Left lung (tissue), 4 donors: ENCODE measurements at regions not wholly inside any gene's neighbourhood (a gene's known extent, or its start where the extent isn't known, plus 50 kb on each side); places are given as distances from the start of the nearest gene placed in this dataset.

Experiments
- ATAC-seq: fragments of 200-7000 bp; cut with Tn5 transposase; one replicate; pipeline ENCODE4 v1.9.1; 2020; ENCODE audit warnings: moderate library complexity
- DNase-seq, 4 donors: peaks; one replicate each; pipeline ENCODE4 v3.0.0-alpha.2; 2013 to 2020
- H3K27ac ChIP-seq, 2 donors: fragments of 200-600 bp; sonication (generic) in 1 of 2; one replicate each; pipeline versions ENCODE4 v1.5.0 to v1.8.0; 2020 to 2021
- H3K27me3 ChIP-seq, 2 donors: fragments of 200-600 bp; sonication (generic) in 1 of 2; one replicate each; pipeline versions ENCODE4 v1.5.0 to v1.8.0; 2020 to 2021
- H3K36me3 ChIP-seq, 2 donors: fragments of 200-600 bp; sonication (generic) in 1 of 2; one replicate each; pipeline versions ENCODE4 v1.5.0 to v1.8.0; 2020 to 2021
- H3K4me1 ChIP-seq, 2 donors: fragments of 200-600 bp; one replicate each; pipeline ENCODE4 v1.8.0; 2021
- H3K4me3 ChIP-seq, 2 donors: fragments of 200-600 bp; sonication (generic) in 1 of 2; one replicate each; pipeline versions ENCODE4 v1.5.0 to v1.8.0; 2020 to 2021; ENCODE audit warnings: mild to moderate bottlenecking in 1 of 2
- H3K9me3 ChIP-seq, 2 donors: fragments of 200-600 bp; sonication (generic) in 1 of 2; one replicate each; pipeline versions ENCODE4 v1.5.0 to v1.8.0; 2020 to 2021
- intact Hi-C, 2 donors: fragments of 100-400 bp; cut with DNase I; formaldehyde crosslinking; loops; one replicate each; pipeline versions ENCODE4 v1.11.2 to v1.14.2; 2022
- TF ChIP-seq, protein P1 (sequence below), 2 donors: fragments of 200-600 bp; sonication (generic) in 1 of 2; IDR thresholded peaks; one replicate each; pipeline versions ENCODE4 v1.5.0 to v1.8.0; 2021; ENCODE audit warnings: antibody characterized with exemption in 2 of 2
- donor health status: DM: no; HTN: yes; CAD: no.
- donor health status: DM: no; HTN: no; CAD: no.

DNA sequence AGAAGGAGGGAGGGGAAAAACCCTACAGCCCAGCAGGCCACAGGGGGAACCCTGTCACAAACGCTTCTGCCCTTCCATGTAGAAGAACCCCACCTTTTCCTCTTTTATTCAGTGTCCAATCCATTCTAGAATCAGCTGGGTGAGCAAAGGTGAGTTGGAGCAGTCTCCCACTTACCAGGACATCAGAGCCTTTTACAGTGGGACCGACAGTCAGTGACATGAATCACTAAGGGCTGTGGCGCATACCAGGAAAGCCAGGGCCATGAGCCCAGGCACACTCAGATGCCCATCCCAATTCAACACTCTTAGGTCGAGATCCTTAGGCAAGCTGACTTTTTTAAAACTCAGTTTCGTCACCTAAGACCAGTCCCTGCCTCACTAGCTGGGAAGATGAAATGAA, 146.1 kb downstream of the AQP9 start:
- H3K4me1 ChIP-seq = no peaks in the 10 kb centered on the region
- H3K27me3 ChIP-seq = no peaks in the 10 kb centered on the region
- ATAC-seq = peak; percentile 78
- H3K36me3 ChIP-seq = no peaks in the 10 kb centered on the region
- TF ChIP-seq, protein P1, sequence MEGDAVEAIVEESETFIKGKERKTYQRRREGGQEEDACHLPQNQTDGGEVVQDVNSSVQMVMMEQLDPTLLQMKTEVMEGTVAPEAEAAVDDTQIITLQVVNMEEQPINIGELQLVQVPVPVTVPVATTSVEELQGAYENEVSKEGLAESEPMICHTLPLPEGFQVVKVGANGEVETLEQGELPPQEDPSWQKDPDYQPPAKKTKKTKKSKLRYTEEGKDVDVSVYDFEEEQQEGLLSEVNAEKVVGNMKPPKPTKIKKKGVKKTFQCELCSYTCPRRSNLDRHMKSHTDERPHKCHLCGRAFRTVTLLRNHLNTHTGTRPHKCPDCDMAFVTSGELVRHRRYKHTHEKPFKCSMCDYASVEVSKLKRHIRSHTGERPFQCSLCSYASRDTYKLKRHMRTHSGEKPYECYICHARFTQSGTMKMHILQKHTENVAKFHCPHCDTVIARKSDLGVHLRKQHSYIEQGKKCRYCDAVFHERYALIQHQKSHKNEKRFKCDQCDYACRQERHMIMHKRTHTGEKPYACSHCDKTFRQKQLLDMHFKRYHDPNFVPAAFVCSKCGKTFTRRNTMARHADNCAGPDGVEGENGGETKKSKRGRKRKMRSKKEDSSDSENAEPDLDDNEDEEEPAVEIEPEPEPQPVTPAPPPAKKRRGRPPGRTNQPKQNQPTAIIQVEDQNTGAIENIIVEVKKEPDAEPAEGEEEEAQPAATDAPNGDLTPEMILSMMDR (IDR thresholded peaks at IDR 0.05) = no peak
- H3K4me3 ChIP-seq = no peak overlapping the region
- no peaks in the 10 kb centered on the region for H3K9me3 ChIP-seq
- no peak overlapping the region for H3K27ac ChIP-seq
- intact Hi-C loops = no loop called here
- no peak for DNase-seq

DNA sequence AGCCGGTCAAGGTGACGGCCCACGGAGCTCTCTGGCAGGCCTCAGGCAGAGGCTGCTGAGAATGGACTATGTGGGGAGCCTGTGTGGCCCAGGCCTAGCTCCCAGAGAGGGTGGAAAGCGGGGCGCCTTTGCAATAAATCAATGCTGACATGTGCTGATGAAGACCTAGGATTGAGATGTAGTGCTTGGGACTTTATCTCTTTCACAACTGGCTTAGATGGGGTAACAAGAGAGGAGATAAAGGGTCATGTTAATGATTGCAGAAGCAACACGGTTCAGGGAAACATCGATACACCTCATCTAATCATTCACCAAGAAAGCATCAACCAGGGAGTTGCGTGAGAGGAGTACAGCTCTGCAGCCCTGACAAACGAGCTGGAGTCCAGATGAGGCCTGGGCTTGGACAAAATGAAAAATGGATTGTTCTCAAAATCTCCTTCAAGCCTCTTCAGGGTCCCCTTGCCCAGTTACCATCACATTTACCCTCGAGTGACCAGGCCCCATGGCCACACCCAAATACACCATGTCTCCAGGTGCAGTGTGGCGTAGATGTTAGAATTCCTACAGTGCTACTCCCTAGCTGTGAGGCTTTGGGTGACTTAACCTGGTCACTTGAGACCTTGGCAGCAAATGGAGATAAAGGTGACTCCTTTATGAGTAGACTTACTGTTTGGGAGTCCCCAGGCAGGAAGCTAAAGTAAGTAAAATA, 146.4 kb upstream of the LIPC start:
- no peaks in the 10 kb centered on the region for H3K4me1 ChIP-seq
- no peaks in the 10 kb centered on the region for H3K36me3 ChIP-seq
- H3K27me3 ChIP-seq = no peaks in the 10 kb centered on the region
- ATAC-seq (no peak), DNase-seq (no peak)
- TF ChIP-seq, protein P1 (IDR thresholded peaks at IDR 0.05) = no peak
- no peaks in the 10 kb centered on the region for H3K9me3 ChIP-seq
- intact Hi-C loops = no loop called here
- no peak overlapping the region for H3K27ac ChIP-seq
- no peak overlapping the region for H3K4me3 ChIP-seq

DNA sequence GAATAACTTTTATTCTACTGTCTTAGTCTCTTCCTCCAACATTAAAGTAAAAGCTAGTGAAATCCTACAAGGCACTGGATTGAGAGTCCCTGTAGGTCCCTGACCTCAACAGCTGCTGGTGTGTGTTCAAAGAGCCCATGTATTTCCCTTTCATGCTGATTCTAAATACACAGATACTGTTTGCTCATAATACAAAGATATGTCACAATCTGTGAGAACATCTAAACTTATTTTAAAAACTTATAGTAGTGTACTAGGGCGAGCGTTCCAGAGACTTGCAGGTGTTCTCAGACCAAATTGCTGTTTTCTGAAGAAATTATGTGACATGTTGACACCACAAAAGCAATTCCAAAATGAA, 145.9 kb upstream of the LIPC start:
- no peak for ATAC-seq
- no peak overlapping the region for H3K4me3 ChIP-seq

DNA sequence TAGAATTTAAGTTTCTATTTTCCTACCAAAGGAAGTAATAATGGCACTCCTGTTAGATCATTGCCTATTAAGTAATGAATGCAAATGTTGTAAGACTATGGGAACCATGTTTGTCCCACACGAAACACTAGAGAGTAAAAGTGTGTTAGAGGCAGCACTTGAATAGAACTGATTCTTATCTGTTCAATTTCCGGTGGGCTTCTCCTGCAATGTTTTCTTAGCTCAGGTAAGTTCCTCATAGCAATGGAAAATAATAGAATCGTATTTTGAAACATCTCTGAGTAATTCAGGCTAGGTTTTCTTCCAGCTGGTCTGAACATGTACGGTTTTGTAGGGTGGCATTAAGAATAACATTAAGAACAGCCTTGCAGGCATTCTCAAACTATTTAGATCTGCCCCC, 145.3 kb upstream of the LIPC start:
- TF ChIP-seq, protein P1 (IDR thresholded peaks at IDR 0.05) = no peak
- H3K36me3 ChIP-seq = no peaks in the 10 kb centered on the region
- H3K9me3 ChIP-seq = no peaks in the 10 kb centered on the region
- intact Hi-C loops = no loop called here
- H3K27ac ChIP-seq = no peak overlapping the region
- H3K4me1 ChIP-seq = no peaks in the 10 kb centered on the region
- H3K4me3 ChIP-seq = no peak overlapping the region
- ATAC-seq (no peak), DNase-seq (no peak)
- H3K27me3 ChIP-seq = no peaks in the 10 kb centered on the region

More for the DNA sequence above, 145.9 kb upstream of the LIPC start:
- TF ChIP-seq, protein P1 (IDR thresholded peaks at IDR 0.05) = no peak
- H3K36me3 ChIP-seq = no peaks in the 10 kb centered on the region
- no peaks in the 10 kb centered on the region for H3K27me3 ChIP-seq
- no peaks in the 10 kb centered on the region for H3K4me1 ChIP-seq
- H3K9me3 ChIP-seq = no peaks in the 10 kb centered on the region
- no peak overlapping the region for H3K27ac ChIP-seq
- no peak for DNase-seq
- intact Hi-C loops = no loop called here

DNA sequence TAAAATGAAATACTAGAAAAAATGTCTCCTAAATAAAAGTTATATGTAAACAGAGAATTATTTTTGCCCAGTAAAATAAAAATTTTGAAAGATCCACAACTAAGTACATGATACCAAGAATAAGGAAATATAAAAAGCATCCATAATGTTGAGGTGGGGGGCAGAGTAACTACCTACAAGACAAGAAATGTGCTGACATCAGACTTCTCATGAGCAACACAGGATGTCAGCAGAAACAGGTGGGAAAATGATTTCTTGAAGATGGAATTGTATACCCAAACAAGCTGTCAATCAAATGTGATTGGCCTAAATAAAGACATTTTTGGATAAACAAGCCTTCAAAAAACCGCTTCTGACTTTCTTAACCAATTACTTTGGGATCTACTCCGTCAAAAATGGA, 143.9 kb upstream of the LIPC start:
- no peak overlapping the region for H3K4me3 ChIP-seq
- H3K9me3 ChIP-seq = peaks cover 0 to 8% of the 10 kb centered on the region in 2 donors
- TF ChIP-seq, protein P1 (IDR thresholded peaks at IDR 0.05) = no peak
- DNase-seq (no peak), ATAC-seq (no peak)
- H3K4me1 ChIP-seq = no peaks in the 10 kb centered on the region
- intact Hi-C loops = no loop called here
- H3K27me3 ChIP-seq = no peaks in the 10 kb centered on the region
- H3K36me3 ChIP-seq = no peaks in the 10 kb centered on the region
- no peak overlapping the region for H3K27ac ChIP-seq
